Natural killer cell (primary cell): ENCODE measurements at regions not wholly inside any gene's neighbourhood (a gene's known extent, or its start where the extent isn't known, plus 50 kb on each side); places are given as distances from the start of the nearest gene placed in this dataset.

ENCODE experiments used
- ATAC-seq, 3 donors: fragments of 150-1000 bp in 2 of 3; fragments of 200-7000 bp in 1 of 3; cut with Tn5 transposase; 1 replicate in 1 of 3; 2 replicates in 2 of 3; pipeline ENCODE4 v1.10.0; 2021; ENCODE audit warnings: mild to moderate bottlenecking in 2 of 3, moderate library complexity in 2 of 3
- DNase-seq, 2 donors: peaks; one replicate each; pipeline versions ENCODE4 v3.0.0 to v3.0.0-alpha.2; 2013 to 2021; ENCODE audit warnings: mixed read lengths in 1 of 2
- H3K27ac ChIP-seq: one replicate; pipeline ENCODE4 v1.5.1; 2013; ENCODE audit warnings: mild to moderate bottlenecking, low read length
- H3K27me3 ChIP-seq: one replicate; pipeline ENCODE4 v1.6.1; 2013; ENCODE audit warnings: low read length; ENCODE audit not compliant: control insufficient read depth, insufficient read depth
- H3K36me3 ChIP-seq: one replicate; pipeline ENCODE4 v1.6.1; 2013; ENCODE audit warnings: low read length; ENCODE audit not compliant: control insufficient read depth, insufficient read depth
- H3K4me1 ChIP-seq: one replicate; pipeline ENCODE4 v1.6.1; 2013; ENCODE audit warnings: low read length; ENCODE audit not compliant: control insufficient read depth, insufficient read depth
- H3K4me3 ChIP-seq: one replicate; pipeline ENCODE4 v1.5.1; 2013; ENCODE audit warnings: low read length
- H3K9me3 ChIP-seq: one replicate; pipeline ENCODE4 v1.6.1; 2013; ENCODE audit warnings: low read length; ENCODE audit not compliant: control insufficient read depth, insufficient read depth
- H3K27ac Mint-ChIP-seq, 2 donors: one replicate each; pipeline ENCODE4 v1.8.0; 2022; ENCODE audit warnings: mild to moderate bottlenecking in 2 of 2, mixed read lengths in 2 of 2, moderate library complexity in 1 of 2
- H3K27me3 Mint-ChIP-seq, 2 donors: one replicate each; pipeline ENCODE4 v1.8.0; 2022; ENCODE audit warnings: low read depth in 2 of 2, mixed read lengths in 2 of 2
- H3K36me3 Mint-ChIP-seq: one replicate; pipeline ENCODE4 v1.8.0; 2022; ENCODE audit warnings: mixed read lengths
- H3K4me1 Mint-ChIP-seq, 2 donors: one replicate each; pipeline ENCODE4 v1.8.0; 2022; ENCODE audit warnings: mixed read lengths in 2 of 2
- H3K4me3 Mint-ChIP-seq: one replicate; pipeline ENCODE4 v1.8.0; 2022; ENCODE audit warnings: mild to moderate bottlenecking, moderate library complexity, mixed read lengths
- H3K9me3 Mint-ChIP-seq, 2 donors: one replicate each; pipeline ENCODE4 v1.8.0; 2022; ENCODE audit warnings: mixed read lengths in 2 of 2
- CTCF ChIP-seq: fragments of 200-600 bp; IDR thresholded peaks from one replicate; pipeline ENCODE4 v1.8.0; 2022; ENCODE audit warnings: antibody characterized with exemption
- WGBS: methylation state at CpG from one replicate; pipeline ENCODE4 v1.1.7; 2013; ENCODE audit warnings: missing lambda C conversion rate; ENCODE audit not compliant: insufficient coverage; 5-methylcytosine and 5-hydroxymethylcytosine counted together
- intact Hi-C: fragments of 100-400 bp; cut with micrococcal nuclease; formaldehyde crosslinking; loops from one replicate; pipeline ENCODE4 v1.14.2; 2022

GRCh38 chr15:100761290-100761935, 118.2 kb upstream of the ALDH1A3 start:
- Mint-ChIP-seq H3K4me1 (no peaks in the 10 kb centered on the region), H3K4me3 (no peak overlapping the region), H3K27ac (no peak overlapping the region), H3K36me3 (no peaks in the 10 kb centered on the region), H3K9me3 (no peaks in the 10 kb centered on the region), H3K27me3 (peaks cover 12 to 19% of the 10 kb centered on the region in 2 donors)
- no peaks in the 10 kb centered on the region for H3K4me1 ChIP-seq
- no peaks in the 10 kb centered on the region for H3K36me3 ChIP-seq
- H3K9me3 ChIP-seq = no peaks in the 10 kb centered on the region
- H3K27ac ChIP-seq = no peak overlapping the region
- H3K27me3 ChIP-seq = peaks cover 5% of the 10 kb centered on the region
- no peak for DNase-seq
- H3K4me3 ChIP-seq = no peak overlapping the region
- no peak for ATAC-seq
- TF ChIP-seq CTCF = no peak
- intact Hi-C loops = no loop called here
- 77% methylated on average over 13 of the region's 13 CpGs for WGBS

GRCh38 chr15:100762289-100762688, 117.3 kb upstream of the ALDH1A3 start:
- Mint-ChIP-seq H3K9me3 (no peaks in the 10 kb centered on the region), H3K4me1 (no peaks in the 10 kb centered on the region), H3K27me3 (peaks cover 8 to 13% of the 10 kb centered on the region in 2 donors), H3K27ac (no peak overlapping the region), H3K36me3 (no peaks in the 10 kb centered on the region), H3K4me3 (no peak overlapping the region)
- H3K9me3 ChIP-seq = no peaks in the 10 kb centered on the region
- H3K36me3 ChIP-seq = no peaks in the 10 kb centered on the region
- DNase-seq (no peak), ATAC-seq (no peak)
- no peak overlapping the region for H3K27ac ChIP-seq
- WGBS = 82% methylated on average over 12 of the region's 12 CpGs
- H3K4me1 ChIP-seq = no peaks in the 10 kb centered on the region
- peaks cover 5% of the 10 kb centered on the region for H3K27me3 ChIP-seq
- intact Hi-C loops = no loop called here
- TF ChIP-seq CTCF = no peak
- no peak overlapping the region for H3K4me3 ChIP-seq

- peaks cover 6 to 8% of the 10 kb centered on the region in 2 donors for H3K27me3 Mint-ChIP-seq
- no peaks in the 10 kb centered on the region for H3K4me1 Mint-ChIP-seq
- no peak for ATAC-seq
Observed at GRCh38 chr15:100762913-100763834, 116.5 kb upstream of the ALDH1A3 start.

More at GRCh38 chr15:100762913-100763834, 116.5 kb upstream of the ALDH1A3 start:
- Mint-ChIP-seq H3K4me3 (no peak overlapping the region), H3K36me3 (no peaks in the 10 kb centered on the region), H3K27ac (no peak overlapping the region), H3K9me3 (no peaks in the 10 kb centered on the region)
- no peak for DNase-seq
- peaks cover 2% of the 10 kb centered on the region for H3K27me3 ChIP-seq
- H3K36me3 ChIP-seq = no peaks in the 10 kb centered on the region
- intact Hi-C loops = no loop called here
- H3K9me3 ChIP-seq = no peaks in the 10 kb centered on the region
- no peaks in the 10 kb centered on the region for H3K4me1 ChIP-seq
- H3K27ac ChIP-seq = no peak overlapping the region
- WGBS = 62% methylated on average over 10 of the region's 10 CpGs
- TF ChIP-seq CTCF = no peak
- H3K4me3 ChIP-seq = no peak overlapping the region
